Upper lobe of left lung (tissue), 6 donors: ENCODE measurements at regions not wholly inside any gene's neighbourhood (a gene's known extent, or its start where the extent isn't known, plus 50 kb on each side); places are given as distances from the start of the nearest gene placed in this dataset.

Experiments
- ATAC-seq, 2 donors: fragments of 200-7000 bp; cut with Tn5 transposase; one replicate each; pipeline ENCODE4 v1.9.1; 2022; ENCODE audit warnings: mild to moderate bottlenecking in 2 of 2, moderate library complexity in 2 of 2; ENCODE audit not compliant: low FRiP score in 2 of 2
- DNase-seq, 2 donors: peaks; one replicate each; pipeline ENCODE4 v3.0.0-alpha.2; 2019 to 2020
- H3K27ac ChIP-seq, 4 donors: fragments of 200-600 bp; sonication (generic); one replicate each; pipeline ENCODE4 v1.5.1; 2016 to 2019
- H3K27me3 ChIP-seq, 4 donors: fragments of 200-600 bp; sonication (generic); one replicate each; pipeline ENCODE4 v1.5.1; 2017 to 2019
- H3K36me3 ChIP-seq, 4 donors: fragments of 200-600 bp; sonication (generic); one replicate each; pipeline ENCODE4 v1.5.1; 2016 to 2019
- H3K4me1 ChIP-seq, 4 donors: fragments of 200-600 bp; sonication (generic); one replicate each; pipeline ENCODE4 v1.5.1; 2018 to 2019
- H3K4me3 ChIP-seq, 4 donors: fragments of 200-600 bp; sonication (generic); one replicate each; pipeline ENCODE4 v1.5.1; 2017 to 2019; ENCODE audit warnings: mild to moderate bottlenecking in 2 of 4, moderate library complexity in 1 of 4
- H3K9me3 ChIP-seq, 4 donors: fragments of 200-600 bp; sonication (generic); one replicate each; pipeline ENCODE4 v1.5.1; 2018 to 2019
- CTCF ChIP-seq, 6 experiments: fragments of 450-650 bp in 4 of 6; fragments of 200-600 bp in 2 of 6; sonication (generic) in 2 of 6; IDR thresholded peaks; one replicate each; pipeline ENCODE4 v1.5.1; 2016 to 2019; ENCODE audit warnings: antibody characterized with exemption in 6 of 6
- EP300 ChIP-seq, 4 donors: sonication (generic); formaldehyde crosslinking; IDR thresholded peaks; one replicate each; pipeline ENCODE4 v1.5.1; 2017; ENCODE audit warnings: antibody characterized with exemption in 4 of 4, control low read depth in 2 of 4
- POLR2A ChIP-seq, 4 donors: fragments of 450-650 bp; IDR thresholded peaks; one replicate each; pipeline ENCODE4 v1.5.1; 2016 to 2017; ENCODE audit warnings: antibody characterized with exemption in 4 of 4, mild to moderate bottlenecking in 2 of 4
- POLR2AphosphoS5 ChIP-seq, 2 donors: sonication (generic); formaldehyde crosslinking; IDR thresholded peaks; one replicate each; pipeline ENCODE4 v1.5.1; 2017; ENCODE audit warnings: antibody characterized with exemption in 2 of 2
- WGBS, 2 donors: methylation state at CpG; one replicate each; pipeline ENCODE4 v1.1.5; 2017 to 2018; 5-methylcytosine and 5-hydroxymethylcytosine counted together
- donor health status: DM: no; HTN: no; CAD: no; lungs with moderate emphysema.
- donor health status: DM: no; HTN: yes; CAD: no; lungs with severe emphysema.

GRCh38 chr6:11923621-11924020 is 88.5 kb upstream of the HIVEP1 start:
- no peak for ATAC-seq
- Histone ChIP-seq H3K9me3 (no peaks in the 10 kb centered on the region), H3K4me3 (no peak overlapping the region), H3K27me3 (no peaks in the 10 kb centered on the region), H3K27ac (no peak overlapping the region), H3K4me1 (no peaks in the 10 kb centered on the region), H3K36me3 (no peaks in the 10 kb centered on the region)
- no peak for DNase-seq
- TF ChIP-seq POLR2AphosphoS5 (IDR thresholded peaks at IDR 0.05) (no peak), POLR2A (IDR thresholded peaks at IDR 0.05) (no peak), CTCF (IDR thresholded peaks at IDR 0.05) (no peak), EP300 (IDR thresholded peaks at IDR 0.05) (no peak)
- WGBS, 2 donors = 86 to 90% methylated on average over 3 of the region's 3 CpGs

GRCh38 chr6:11922901-11923300 is 89.2 kb upstream of the HIVEP1 start:
- WGBS, 2 donors = 93 to 95% methylated on average over 2 of the region's 2 CpGs
- Histone ChIP-seq H3K27me3 (no peaks in the 10 kb centered on the region), H3K36me3 (no peaks in the 10 kb centered on the region), H3K4me1 (no peaks in the 10 kb centered on the region), H3K9me3 (no peaks in the 10 kb centered on the region), H3K4me3 (no peak overlapping the region), H3K27ac (no peak overlapping the region)
- DNase-seq = no peak
- no peak for TF ChIP-seq POLR2AphosphoS5 (IDR thresholded peaks at IDR 0.05)
- no peak for TF ChIP-seq CTCF (IDR thresholded peaks at IDR 0.05)
- no peak for TF ChIP-seq EP300 (IDR thresholded peaks at IDR 0.05)
- no peak for TF ChIP-seq POLR2A (IDR thresholded peaks at IDR 0.05)
- ATAC-seq = no peak

- WGBS, 2 donors = 83 to 84% methylated on average over 2 of the region's 2 CpGs
- Histone ChIP-seq H3K27me3 (no peaks in the 10 kb centered on the region), H3K9me3 (no peaks in the 10 kb centered on the region), H3K4me3 (no peak overlapping the region), H3K36me3 (no peaks in the 10 kb centered on the region), H3K4me1 (no peaks in the 10 kb centered on the region), H3K27ac (no peak overlapping the region)
- DNase-seq (no peak), ATAC-seq (no peak)
- no peak for TF ChIP-seq POLR2AphosphoS5 (IDR thresholded peaks at IDR 0.05)
- no peak for TF ChIP-seq POLR2A (IDR thresholded peaks at IDR 0.05)
- no peak for TF ChIP-seq CTCF (IDR thresholded peaks at IDR 0.05)
- TF ChIP-seq EP300 (IDR thresholded peaks at IDR 0.05) = no peak
Measured at GRCh38 chr6:11921751-11922150, 90.4 kb upstream of the HIVEP1 start.

GRCh38 chr6:11921017-11921438 is 91.1 kb upstream of the HIVEP1 start:
- no peaks in the 10 kb centered on the region for H3K27me3 ChIP-seq
- no peak overlapping the region for H3K4me3 ChIP-seq
- TF ChIP-seq POLR2AphosphoS5 (IDR thresholded peaks at IDR 0.05) (no peak), POLR2A (IDR thresholded peaks at IDR 0.05) (no peak), CTCF (IDR thresholded peaks at IDR 0.05) (no peak), EP300 (IDR thresholded peaks at IDR 0.05) (no peak)
- H3K4me1 ChIP-seq = no peaks in the 10 kb centered on the region
- no peaks in the 10 kb centered on the region for H3K9me3 ChIP-seq
- peak; percentile 69 to 93 for ATAC-seq
- peak in 1 of 2 donors; percentile 14 for DNase-seq
- no peak overlapping the region for H3K27ac ChIP-seq
- 82 to 92% methylated on average over 1 to 5 of the region's 5 CpGs for WGBS, 2 donors
- no peaks in the 10 kb centered on the region for H3K36me3 ChIP-seq

- TF ChIP-seq EP300 (IDR thresholded peaks at IDR 0.05) (no peak), POLR2AphosphoS5 (IDR thresholded peaks at IDR 0.05) (no peak), CTCF (IDR thresholded peaks at IDR 0.05) (no peak), POLR2A (IDR thresholded peaks at IDR 0.05) (no peak)
- Histone ChIP-seq H3K27me3 (no peaks in the 10 kb centered on the region), H3K27ac (no peak overlapping the region), H3K36me3 (no peaks in the 10 kb centered on the region), H3K4me1 (no peaks in the 10 kb centered on the region), H3K4me3 (no peak overlapping the region), H3K9me3 (no peaks in the 10 kb centered on the region)
- ATAC-seq (no peak), DNase-seq (no peak)
- WGBS, 2 donors = 95 to 100% methylated on average over 3 of the region's 3 CpGs
Measured at GRCh38 chr6:11920566-11920965, 91.5 kb upstream of the HIVEP1 start.
